ENCODE measurements at regions not wholly inside any gene's neighbourhood (a gene's known extent, or its start where the extent isn't known, plus 50 kb on each side); places are given as distances from the start of the nearest gene placed in this dataset.

GRCh38 chr14:101294136-101294535 is 267.2 kb upstream of the DIO3 start:
- TF ChIP-seq EZH2phosphoT487 (IDR thresholded peaks at IDR 0.05; ENCODE audit: low read length) (no peak), EZH2 (optimal IDR thresholded peaks at IDR 0.05; ENCODE audit: low read depth, low read length) (no peak), CTCF (IDR thresholded peaks at IDR 0.05; ENCODE audit: low read length) (no peak)

Measured in MM.1S (cell line).